GM20000 (cell line): ENCODE measurements at regions not wholly inside any gene's neighbourhood (a gene's known extent, or its start where the extent isn't known, plus 50 kb on each side); places are given as distances from the start of the nearest gene placed in this dataset.

Experiments used
- DNase-seq: peaks from one replicate; pipeline ENCODE4 v3.0.0; 2012; ENCODE audit warnings: low spot score
- TF ChIP-seq, protein P1 (sequence below): IDR thresholded peaks from 2 replicates; pipeline ENCODE4 v1.5.1; 2012; ENCODE audit warnings: mild to moderate bottlenecking, control low read depth; ENCODE audit errors: extremely low read depth, missing control alignments

DNA sequence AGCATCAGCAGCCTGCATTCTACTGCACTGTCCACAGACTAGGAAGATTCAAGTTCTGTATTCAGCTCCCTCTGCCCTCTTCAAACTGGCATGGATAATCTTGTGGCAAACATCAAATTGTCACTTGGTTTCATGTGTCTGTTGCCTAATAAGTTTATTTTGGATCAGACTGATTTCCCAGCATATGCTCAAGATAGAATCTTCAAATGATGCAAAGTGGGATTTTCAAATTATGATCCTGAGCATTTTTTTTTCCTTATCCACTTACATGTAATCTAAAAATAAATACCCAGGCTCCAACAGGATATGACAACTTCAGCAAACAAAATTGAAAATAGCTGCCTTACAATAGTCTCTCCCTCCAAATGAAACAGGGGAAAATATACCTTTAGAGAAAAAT lies 160.9 kb upstream of the VRK2 start:
- no peak for DNase-seq
- TF ChIP-seq, protein P1, sequence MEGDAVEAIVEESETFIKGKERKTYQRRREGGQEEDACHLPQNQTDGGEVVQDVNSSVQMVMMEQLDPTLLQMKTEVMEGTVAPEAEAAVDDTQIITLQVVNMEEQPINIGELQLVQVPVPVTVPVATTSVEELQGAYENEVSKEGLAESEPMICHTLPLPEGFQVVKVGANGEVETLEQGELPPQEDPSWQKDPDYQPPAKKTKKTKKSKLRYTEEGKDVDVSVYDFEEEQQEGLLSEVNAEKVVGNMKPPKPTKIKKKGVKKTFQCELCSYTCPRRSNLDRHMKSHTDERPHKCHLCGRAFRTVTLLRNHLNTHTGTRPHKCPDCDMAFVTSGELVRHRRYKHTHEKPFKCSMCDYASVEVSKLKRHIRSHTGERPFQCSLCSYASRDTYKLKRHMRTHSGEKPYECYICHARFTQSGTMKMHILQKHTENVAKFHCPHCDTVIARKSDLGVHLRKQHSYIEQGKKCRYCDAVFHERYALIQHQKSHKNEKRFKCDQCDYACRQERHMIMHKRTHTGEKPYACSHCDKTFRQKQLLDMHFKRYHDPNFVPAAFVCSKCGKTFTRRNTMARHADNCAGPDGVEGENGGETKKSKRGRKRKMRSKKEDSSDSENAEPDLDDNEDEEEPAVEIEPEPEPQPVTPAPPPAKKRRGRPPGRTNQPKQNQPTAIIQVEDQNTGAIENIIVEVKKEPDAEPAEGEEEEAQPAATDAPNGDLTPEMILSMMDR, result no peak

DNA sequence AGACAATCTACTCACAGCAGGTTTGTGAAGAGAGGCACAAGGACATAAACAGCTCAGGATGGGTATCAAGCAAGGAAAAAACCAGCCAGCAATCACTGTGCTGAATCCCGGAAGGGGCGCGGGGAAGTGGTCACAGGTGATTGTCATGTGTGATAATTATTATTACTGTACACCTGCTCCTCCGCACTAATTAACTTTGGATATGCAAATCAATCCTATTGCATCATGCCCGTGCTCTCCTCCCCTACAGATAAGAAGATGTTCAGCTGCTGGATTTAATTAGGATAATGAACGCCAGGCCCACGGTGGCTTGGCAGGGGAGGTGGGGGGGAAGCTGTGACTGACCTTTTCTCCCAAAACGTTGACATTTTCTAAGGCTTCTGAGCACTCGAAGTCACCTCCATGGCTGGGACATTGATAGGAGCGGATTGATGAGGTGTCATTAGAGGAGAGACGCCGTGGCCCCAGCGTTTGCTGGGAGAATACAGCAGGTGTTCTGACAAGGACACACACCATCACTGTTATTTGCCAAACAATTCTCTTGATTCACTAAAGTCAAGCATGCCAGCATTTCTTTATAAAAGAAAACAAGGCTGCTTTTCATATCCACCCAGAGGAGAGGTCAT lies 160.3 kb upstream of the VRK2 start:
- TF ChIP-seq, protein P1, result no peak
- DNase-seq, result no peak

DNA sequence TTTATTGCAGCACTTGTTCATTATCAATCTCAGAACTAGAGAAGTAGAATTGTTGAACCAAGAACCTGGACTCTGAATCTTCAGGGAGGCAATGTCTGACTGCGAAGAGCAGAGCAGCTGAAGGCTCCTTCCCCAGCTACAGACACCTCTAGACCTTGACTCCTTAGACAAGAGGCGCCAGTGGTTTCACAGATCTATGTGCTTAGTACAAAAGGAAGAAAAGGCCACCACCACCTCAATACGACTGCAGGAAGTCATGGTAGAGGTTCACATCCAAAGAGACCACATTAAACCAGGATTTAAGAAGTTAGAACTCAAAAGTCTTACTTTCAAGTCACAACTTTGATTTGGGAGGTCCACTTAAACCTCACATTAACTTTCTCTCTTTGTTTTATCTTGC lies 158.1 kb upstream of the VRK2 start:
- no peak for DNase-seq
- TF ChIP-seq, protein P1, result no peak

DNA sequence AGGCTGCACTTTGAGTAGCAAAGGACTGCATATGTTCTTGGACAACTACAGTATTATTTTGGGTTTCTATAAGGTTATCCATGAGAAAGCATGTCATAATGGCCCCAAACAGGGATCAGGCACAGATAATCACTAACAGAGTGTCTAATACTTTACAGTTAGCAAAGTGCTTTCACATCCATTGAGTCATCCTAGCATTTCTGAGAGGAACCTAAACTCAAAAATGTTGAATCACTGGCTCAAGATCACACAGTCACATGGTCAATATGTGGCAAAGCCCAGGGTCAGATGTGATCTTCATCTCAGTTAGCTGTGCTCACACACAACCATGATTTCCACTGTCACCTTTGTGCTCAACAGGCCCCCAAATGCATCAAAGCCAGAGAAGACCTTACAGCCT lies 156.1 kb upstream of the VRK2 start:
- DNase-seq, result no peak
- TF ChIP-seq, protein P1, result no peak

DNA sequence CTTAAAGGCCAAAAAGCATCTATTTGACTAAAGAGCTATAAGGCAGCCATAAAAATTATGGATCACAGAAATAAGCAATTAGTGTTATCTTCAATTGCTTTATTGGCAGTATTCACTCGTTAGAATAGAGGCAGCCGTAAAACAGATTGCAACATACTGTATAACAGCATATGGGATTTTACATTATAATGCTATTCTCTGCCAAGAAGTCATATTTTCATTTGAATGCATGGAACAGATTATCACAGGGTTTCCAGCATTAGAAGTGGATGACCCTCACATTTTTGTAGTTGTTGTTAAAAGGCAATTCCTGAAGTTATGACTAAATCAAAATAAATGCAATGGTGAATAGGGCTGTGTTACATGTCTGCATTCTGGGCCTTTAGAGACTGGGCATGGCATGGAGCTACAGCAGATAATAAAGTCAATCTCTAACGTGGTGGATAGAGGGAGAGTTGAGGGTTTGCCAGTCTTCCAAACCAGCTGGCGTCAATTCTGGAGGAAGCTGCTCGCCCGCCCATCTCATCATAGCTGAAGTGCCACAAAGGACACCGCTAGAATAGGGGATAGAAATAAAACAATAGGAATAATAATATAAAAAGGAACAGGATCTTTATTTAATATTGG lies 155.4 kb upstream of the VRK2 start:
- TF ChIP-seq, protein P1, result no peak
- no peak for DNase-seq

DNA sequence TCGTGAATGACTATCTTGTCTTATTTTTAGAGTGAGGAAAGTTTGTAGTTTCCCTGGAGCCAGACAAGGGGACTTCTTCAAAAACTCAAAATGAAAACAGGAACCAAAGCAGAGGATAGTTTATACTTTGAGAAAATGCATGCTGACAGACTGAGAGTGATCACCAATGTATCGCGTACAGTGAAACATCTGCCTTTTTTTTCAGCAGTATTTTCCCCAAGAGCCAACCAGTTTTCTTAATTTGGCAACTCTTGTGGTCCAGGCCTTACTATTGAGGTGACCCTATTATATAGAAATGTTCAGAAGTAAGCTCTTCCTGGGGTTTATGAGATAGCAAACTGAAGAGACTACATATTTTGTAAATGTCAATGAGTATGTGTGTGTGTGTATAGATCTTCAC lies 153.7 kb upstream of the VRK2 start:
- TF ChIP-seq, protein P1, result no peak
- peak; percentile 22 for DNase-seq

DNA sequence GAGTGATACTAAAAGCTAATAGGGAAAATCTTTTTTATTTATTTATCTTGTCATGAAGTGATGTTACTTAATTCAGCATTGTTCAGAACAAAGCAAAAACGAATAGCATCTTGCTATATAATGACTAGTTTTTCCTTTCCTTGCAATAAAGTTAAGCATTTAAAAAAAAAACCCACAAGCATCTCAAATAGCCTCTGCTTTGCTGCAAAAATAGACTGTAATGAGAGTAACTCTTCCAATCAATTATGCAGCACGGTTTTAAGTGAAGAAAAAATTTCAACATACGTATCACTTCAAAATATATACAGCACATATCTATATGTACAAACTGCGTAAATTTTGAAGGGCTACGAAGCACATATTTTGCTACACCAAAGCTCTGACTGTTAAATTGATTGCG lies 153.3 kb upstream of the VRK2 start:
- TF ChIP-seq, protein P1, result no peak
- no peak for DNase-seq
